CD4-positive, alpha-beta memory T cell (primary cell): ENCODE measurements at regions not wholly inside any gene's neighbourhood (a gene's known extent, or its start where the extent isn't known, plus 50 kb on each side); places are given as distances from the start of the nearest gene placed in this dataset.

Experiments
- CTCF ChIA-PET: fragments of 350-600 bp; sonication (Branson Sonifier 250); formaldehyde crosslinking; loops from one replicate; lab custom pipeline; 2021; ENCODE audit warnings: inconsistent platforms; ENCODE audit not compliant: partially characterized antibody; lab: Charles Lee
- POLR2A ChIA-PET: fragments of 350-600 bp; sonication (Branson Sonifier 250); formaldehyde crosslinking; loops from one replicate; lab custom pipeline; 2021; ENCODE audit not compliant: partially characterized antibody; lab: Charles Lee
- DNase-seq, 5 donors: peaks; one replicate each; pipeline versions ENCODE4 v3.0.0 to v3.0.0-alpha.2; 2020 to 2022; ENCODE audit warnings: mixed read lengths in 1 of 5
- H3K27ac ChIP-seq: one replicate; pipeline ENCODE4 v1.7.0; 2013; ENCODE audit warnings: low read depth, low read length
- H3K27me3 ChIP-seq: 2 replicates; pipeline ENCODE4 v1.7.0; 2013; ENCODE audit warnings: mild to moderate bottlenecking, low read length, moderate library complexity; ENCODE audit not compliant: insufficient read depth
- H3K36me3 ChIP-seq: 2 replicates; pipeline ENCODE4 v1.7.0; 2013; ENCODE audit warnings: mild to moderate bottlenecking, low read length, moderate library complexity; ENCODE audit not compliant: insufficient read depth
- H3K4me1 ChIP-seq: 2 replicates; pipeline ENCODE4 v1.7.0; 2013; ENCODE audit warnings: mild to moderate bottlenecking, low read length, moderate library complexity; ENCODE audit not compliant: insufficient read depth
- H3K4me3 ChIP-seq, 2 donors: one replicate each; pipeline ENCODE4 v1.7.0; 2013; ENCODE audit warnings: low read length in 2 of 2, mild to moderate bottlenecking in 1 of 2
- H3K9me3 ChIP-seq, 2 donors: one replicate each; pipeline ENCODE4 v1.7.0; 2013; ENCODE audit warnings: low read length in 2 of 2, control low read depth in 1 of 2; ENCODE audit not compliant: control insufficient read depth in 1 of 2
- H3K27ac Mint-ChIP-seq, 7 donors: one replicate each; pipeline ENCODE4 v1.8.0; 2020 to 2021; ENCODE audit warnings: mixed read lengths in 7 of 7, mild to moderate bottlenecking in 6 of 7, inconsistent platforms in 3 of 7, moderate library complexity in 3 of 7
- H3K27me3 Mint-ChIP-seq, 2 donors: one replicate each; pipeline ENCODE4 v1.8.0; 2020 to 2021; ENCODE audit warnings: mixed read lengths in 2 of 2
- H3K36me3 Mint-ChIP-seq, 2 donors: one replicate each; pipeline ENCODE4 v1.8.0; 2020 to 2021; ENCODE audit warnings: mixed read lengths in 2 of 2, inconsistent platforms in 1 of 2, mild to moderate bottlenecking in 1 of 2
- H3K4me1 Mint-ChIP-seq, 4 donors: one replicate each; pipeline ENCODE4 v1.8.0; 2020 to 2021; ENCODE audit warnings: mixed read lengths in 4 of 4, mild to moderate bottlenecking in 1 of 4
- H3K4me3 Mint-ChIP-seq, 8 donors: one replicate each; pipeline ENCODE4 v1.8.0; 2020 to 2021; ENCODE audit warnings: mixed read lengths in 8 of 8, mild to moderate bottlenecking in 7 of 8, moderate library complexity in 6 of 8, inconsistent platforms in 3 of 8
- H3K9me3 Mint-ChIP-seq, 8 donors: one replicate each; pipeline ENCODE4 v1.8.0; 2020 to 2021; ENCODE audit warnings: mixed read lengths in 8 of 8, mild to moderate bottlenecking in 5 of 8, inconsistent platforms in 3 of 8, moderate library complexity in 1 of 8
- intact Hi-C: fragments of 100-400 bp; cut with micrococcal nuclease; formaldehyde crosslinking; loops from one replicate; pipeline ENCODE4 v1.15.1; 2023

- no peaks in the 10 kb centered on the region for H3K4me1 Mint-ChIP-seq
- no peak overlapping the region for H3K4me3 Mint-ChIP-seq
- DNase-seq: no peak
- H3K9me3 ChIP-seq: no peaks in the 10 kb centered on the region
- ChIA-PET POLR2A (no interaction called here), CTCF (no interaction called here)
- no peak overlapping the region for H3K4me3 ChIP-seq
- H3K36me3 Mint-ChIP-seq: no peaks in the 10 kb centered on the region
- no peaks in the 10 kb centered on the region for H3K4me1 ChIP-seq
- H3K36me3 ChIP-seq: no peaks in the 10 kb centered on the region
- no peak overlapping the region for H3K27ac ChIP-seq
- H3K27me3 Mint-ChIP-seq: peaks cover 0 to 2% of the 10 kb centered on the region in 2 donors
- intact Hi-C loops: no loop called here
- peaks cover 0 to 1% (median 0%) of the 10 kb centered on the region in 8 donors for H3K9me3 Mint-ChIP-seq
- no peaks in the 10 kb centered on the region for H3K27me3 ChIP-seq
- no peak overlapping the region for H3K27ac Mint-ChIP-seq
Observed at GRCh38 chr20:60170116-60170515, 211.9 kb downstream of the CDH26 start.

GRCh38 chr20:60171313-60171712 lies 213.1 kb downstream of the CDH26 start:
- no peaks in the 10 kb centered on the region for H3K36me3 ChIP-seq
- H3K27me3 ChIP-seq: no peaks in the 10 kb centered on the region
- ChIA-PET CTCF (no interaction called here), POLR2A (no interaction called here)
- H3K4me3 ChIP-seq: no peak overlapping the region
- H3K36me3 Mint-ChIP-seq: peaks cover 0 to 3% of the 10 kb centered on the region in 2 donors
- intact Hi-C loops: no loop called here
- H3K9me3 Mint-ChIP-seq: peaks cover 0 to 8% (median 0%) of the 10 kb centered on the region in 8 donors
- H3K27ac Mint-ChIP-seq: no peak overlapping the region
- no peaks in the 10 kb centered on the region for H3K4me1 Mint-ChIP-seq
- no peak overlapping the region for H3K27ac ChIP-seq
- H3K27me3 Mint-ChIP-seq: peaks cover 0 to 2% of the 10 kb centered on the region in 2 donors
- no peak for DNase-seq
- H3K4me1 ChIP-seq: no peaks in the 10 kb centered on the region
- no peaks in the 10 kb centered on the region for H3K9me3 ChIP-seq
- H3K4me3 Mint-ChIP-seq: no peak overlapping the region

GRCh38 chr20:60171738-60172137 lies 213.5 kb downstream of the CDH26 start:
- no peaks in the 10 kb centered on the region for H3K36me3 ChIP-seq
- Mint-ChIP-seq H3K4me1 (no peaks in the 10 kb centered on the region), H3K27ac (no peak overlapping the region), H3K27me3 (peaks cover 2 to 3% of the 10 kb centered on the region in 2 donors), H3K4me3 (no peak overlapping the region), H3K9me3 (peaks cover 0 to 8% (median 0%) of the 10 kb centered on the region in 8 donors), H3K36me3 (peaks cover 0 to 3% of the 10 kb centered on the region in 2 donors)
- H3K9me3 ChIP-seq: no peaks in the 10 kb centered on the region
- POLR2A ChIA-PET: no interaction called here
- H3K4me1 ChIP-seq: no peaks in the 10 kb centered on the region
- H3K27ac ChIP-seq: no peak overlapping the region
- intact Hi-C loops: no loop called here
- no peak overlapping the region for H3K4me3 ChIP-seq
- DNase-seq: no peak
- no peaks in the 10 kb centered on the region for H3K27me3 ChIP-seq
- CTCF ChIA-PET: no interaction called here

- Mint-ChIP-seq H3K27me3 (peaks cover 2 to 3% of the 10 kb centered on the region in 2 donors), H3K9me3 (peaks cover 0 to 8% (median 0%) of the 10 kb centered on the region in 8 donors), H3K27ac (no peak overlapping the region), H3K4me1 (no peaks in the 10 kb centered on the region), H3K36me3 (peaks cover 0 to 3% of the 10 kb centered on the region in 2 donors), H3K4me3 (no peak overlapping the region)
- no peak overlapping the region for H3K4me3 ChIP-seq
- H3K36me3 ChIP-seq: no peaks in the 10 kb centered on the region
- H3K4me1 ChIP-seq: no peaks in the 10 kb centered on the region
- H3K27ac ChIP-seq: no peak overlapping the region
- intact Hi-C loops: no loop called here
- H3K27me3 ChIP-seq: no peaks in the 10 kb centered on the region
- ChIA-PET POLR2A (no interaction called here), CTCF (no interaction called here)
- no peak for DNase-seq
- H3K9me3 ChIP-seq: no peaks in the 10 kb centered on the region
Observed at GRCh38 chr20:60172346-60172984, 214.2 kb downstream of the CDH26 start.

GRCh38 chr20:60177080-60177479 lies 218.9 kb downstream of the CDH26 start:
- Mint-ChIP-seq H3K4me3 (no peak overlapping the region), H3K27me3 (peaks cover 2 to 3% of the 10 kb centered on the region in 2 donors), H3K9me3 (peaks cover 0 to 8% (median 0%) of the 10 kb centered on the region in 8 donors), H3K27ac (no peak overlapping the region), H3K36me3 (peaks cover 0 to 3% of the 10 kb centered on the region in 2 donors), H3K4me1 (no peaks in the 10 kb centered on the region)
- DNase-seq: no peak
- Histone ChIP-seq H3K4me1 (no peaks in the 10 kb centered on the region), H3K9me3 (no peaks in the 10 kb centered on the region), H3K27ac (no peak overlapping the region), H3K27me3 (no peaks in the 10 kb centered on the region), H3K4me3 (no peak overlapping the region), H3K36me3 (no peaks in the 10 kb centered on the region)
- intact Hi-C loops: no loop called here
- POLR2A ChIA-PET: no interaction called here
- CTCF ChIA-PET: no interaction called here

GRCh38 chr20:60180986-60181385 lies 222.8 kb downstream of the CDH26 start:
- no peak overlapping the region for H3K27ac ChIP-seq
- peaks cover 0 to 4% of the 10 kb centered on the region in 2 donors for H3K27me3 Mint-ChIP-seq
- no peak overlapping the region for H3K4me3 ChIP-seq
- ChIA-PET CTCF (no interaction called here), POLR2A (no interaction called here)
- no peaks in the 10 kb centered on the region for H3K4me1 ChIP-seq
- intact Hi-C loops: no loop called here
- DNase-seq: no peak
- no peak overlapping the region for H3K27ac Mint-ChIP-seq
- H3K4me3 Mint-ChIP-seq: no peak overlapping the region
- no peaks in the 10 kb centered on the region for H3K4me1 Mint-ChIP-seq
- H3K36me3 Mint-ChIP-seq: peaks cover 0 to 7% of the 10 kb centered on the region in 2 donors
- no peaks in the 10 kb centered on the region for H3K36me3 ChIP-seq
- no peaks in the 10 kb centered on the region for H3K27me3 ChIP-seq
- H3K9me3 ChIP-seq: no peaks in the 10 kb centered on the region
- H3K9me3 Mint-ChIP-seq: peaks cover 0 to 7% (median 2%) of the 10 kb centered on the region in 8 donors

- no peak overlapping the region for H3K27ac ChIP-seq
- no peak overlapping the region for H3K27ac Mint-ChIP-seq
- H3K4me1 ChIP-seq: no peaks in the 10 kb centered on the region
- no peaks in the 10 kb centered on the region for H3K4me1 Mint-ChIP-seq
- H3K9me3 Mint-ChIP-seq: peaks cover 0 to 8% (median 2%) of the 10 kb centered on the region in 8 donors
- no peaks in the 10 kb centered on the region for H3K9me3 ChIP-seq
- intact Hi-C loops: no loop called here
- no peaks in the 10 kb centered on the region for H3K36me3 ChIP-seq
- peaks cover 1 to 17% of the 10 kb centered on the region in 2 donors for H3K36me3 Mint-ChIP-seq
- H3K27me3 ChIP-seq: no peaks in the 10 kb centered on the region
- no peak overlapping the region for H3K4me3 ChIP-seq
- DNase-seq: no peak
- POLR2A ChIA-PET: no interaction called here
- no peak overlapping the region for H3K4me3 Mint-ChIP-seq
- peaks cover 0 to 1% of the 10 kb centered on the region in 2 donors for H3K27me3 Mint-ChIP-seq
- CTCF ChIA-PET: no interaction called here
Observed at GRCh38 chr20:60186412-60186811, 228.2 kb downstream of the CDH26 start.
